Cerebellar nuclear complex (tissue), 1 donor: ENCODE measurements at regions not wholly inside any gene's neighbourhood (a gene's known extent, or its start where the extent isn't known, plus 50 kb on each side); places are given as distances from the start of the nearest gene placed in this dataset.

Experiments
- DNase-seq, 2 experiments: peaks; one replicate each; lab custom pipeline; 2025; lab: John Stamatoyannopoulos, UW

- DNase-seq = no peak
Measured at GRCh38 chr10:130485958-130486895, 350.0 kb downstream of the GLRX3 start.

GRCh38 chr10:130486906-130487305 lies 350.7 kb downstream of the GLRX3 start:
- no peak for DNase-seq

GRCh38 chr10:130487566-130487965 lies 351.4 kb downstream of the GLRX3 start:
- no peak for DNase-seq

GRCh38 chr10:130489891-130490290 lies 353.7 kb downstream of the GLRX3 start:
- DNase-seq = no peak

- no peak for DNase-seq
Measured at GRCh38 chr10:130491011-130491692, 355.0 kb downstream of the GLRX3 start.

- DNase-seq = no peak
Measured at GRCh38 chr10:130491693-130492050, 355.5 kb downstream of the GLRX3 start.

- DNase-seq = no peak
Measured at GRCh38 chr10:130492266-130492934, 356.2 kb downstream of the GLRX3 start.

GRCh38 chr10:130493021-130493420 lies 356.8 kb downstream of the GLRX3 start:
- DNase-seq = no peak

GRCh38 chr10:130493446-130494145 lies 357.4 kb downstream of the GLRX3 start:
- DNase-seq = no peak

GRCh38 chr10:130495116-130495862 lies 359.1 kb downstream of the GLRX3 start:
- DNase-seq = no peak

GRCh38 chr10:130495891-130496636 lies 359.9 kb downstream of the GLRX3 start:
- DNase-seq = no peak

GRCh38 chr10:130497056-130498010 lies 361.1 kb downstream of the GLRX3 start:
- no peak for DNase-seq

GRCh38 chr10:130498042-130498441 lies 361.9 kb downstream of the GLRX3 start:
- no peak for DNase-seq

- DNase-seq = no peak
Measured at GRCh38 chr10:130498934-130499333, 362.7 kb downstream of the GLRX3 start.

GRCh38 chr10:130499541-130499940 lies 363.4 kb downstream of the GLRX3 start:
- DNase-seq = no peak

- no peak for DNase-seq
Measured at GRCh38 chr10:130500261-130501000, 364.2 kb downstream of the GLRX3 start.

- DNase-seq = no peak
Measured at GRCh38 chr10:130507461-130507860, 371.3 kb downstream of the GLRX3 start.

- DNase-seq = no peak
Measured at GRCh38 chr10:130509881-130510689, 373.9 kb downstream of the GLRX3 start.
